Inflammatory macrophage (primary cell): ENCODE measurements at regions not wholly inside any gene's neighbourhood (a gene's known extent, or its start where the extent isn't known, plus 50 kb on each side); places are given as distances from the start of the nearest gene placed in this dataset.

Source experiments
- DNase-seq, 2 donors: peaks; one replicate each; pipeline ENCODE4 v3.0.0-alpha.2; 2020 to 2022

DNA sequence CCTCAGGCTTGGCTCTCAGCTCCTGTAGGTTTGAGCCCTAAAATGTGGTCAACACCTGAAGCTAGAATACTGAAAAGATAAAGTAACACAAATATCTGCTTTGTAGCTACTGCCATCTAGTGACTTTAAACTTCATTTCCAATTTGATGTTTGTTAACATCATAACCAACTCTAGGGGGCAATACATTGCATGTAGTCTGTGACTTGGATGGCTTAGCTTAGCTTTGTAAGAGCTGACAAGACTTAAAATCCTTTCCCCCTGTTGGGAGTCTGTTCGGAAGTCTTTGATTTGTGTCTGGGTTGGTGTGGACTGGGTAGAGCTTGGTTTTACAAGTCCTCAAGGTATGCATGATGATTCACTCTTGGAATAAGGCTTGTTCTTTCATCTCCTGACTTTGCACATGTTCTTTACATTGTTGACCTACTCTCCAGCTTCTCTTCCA is 51.7 kb downstream of the SCN11A start:
- DNase-seq: peak; percentile 43 to 64

- DNase-seq: no peak
These were observed 53.7 kb downstream of the SCN11A start for GRCh38 chr3:38998086-38998485.

DNA sequence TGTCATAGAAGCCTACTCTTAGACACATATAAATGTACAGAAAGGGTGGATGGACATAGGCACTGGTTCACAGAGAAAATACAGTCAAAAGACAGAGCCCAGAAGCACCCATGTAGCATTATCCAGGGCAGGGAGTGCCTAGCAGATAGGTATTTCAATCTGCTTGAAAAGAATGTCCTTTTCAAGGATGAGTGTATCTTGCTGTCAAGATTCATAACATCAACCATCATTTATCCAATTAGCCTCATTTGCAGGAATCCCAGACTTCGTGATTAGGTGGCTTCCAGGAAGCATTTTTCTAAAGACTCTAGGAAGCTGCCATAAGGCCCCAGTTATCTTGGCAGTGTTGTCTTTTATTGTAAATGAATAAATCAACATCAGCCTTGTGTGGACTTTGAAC is 55.6 kb downstream of the SCN11A start:
- no peak for DNase-seq

- no peak for DNase-seq
These were observed 57.5 kb downstream of the SCN11A start for GRCh38 chr3:38994251-38994650.

- no peak for DNase-seq
These were observed 59.5 kb downstream of the SCN11A start for GRCh38 chr3:38992117-38992760.

GRCh38 chr3:38990621-38991020 is 61.1 kb downstream of the SCN11A start:
- DNase-seq: no peak

DNA sequence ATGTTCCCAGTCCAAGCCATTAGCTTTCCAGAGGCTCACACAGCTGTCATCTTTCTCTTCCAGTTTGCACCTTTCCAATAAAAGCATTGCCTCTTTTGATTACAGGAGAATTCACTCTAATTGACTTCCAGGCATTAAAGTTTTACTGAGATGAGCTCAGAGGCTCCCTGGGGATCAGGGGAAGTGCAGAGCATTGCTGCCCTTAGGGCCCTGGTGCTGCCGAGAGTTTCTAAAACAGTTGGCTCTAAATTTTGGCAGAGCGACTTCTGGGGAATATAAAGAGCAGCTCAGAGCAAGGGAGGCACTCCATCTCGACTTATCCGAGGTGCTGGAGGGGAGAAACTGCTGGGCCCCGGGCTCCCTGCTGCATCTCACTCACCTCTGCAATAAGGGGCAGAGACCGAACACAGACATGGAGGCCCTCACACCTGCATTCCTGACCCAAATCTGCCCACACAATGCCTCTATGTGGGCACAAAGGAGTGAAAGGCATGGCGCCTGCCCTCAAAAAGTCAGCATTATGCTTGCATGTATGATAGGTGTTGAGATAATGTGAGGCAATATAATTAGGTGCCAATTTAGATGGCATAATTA is 61.7 kb downstream of the SCN11A start:
- no peak for DNase-seq

- no peak for DNase-seq
These were observed 62.8 kb downstream of the SCN11A start for GRCh38 chr3:38988955-38989354.

GRCh38 chr3:38987456-38987855 is 64.3 kb downstream of the SCN11A start:
- no peak for DNase-seq

DNA sequence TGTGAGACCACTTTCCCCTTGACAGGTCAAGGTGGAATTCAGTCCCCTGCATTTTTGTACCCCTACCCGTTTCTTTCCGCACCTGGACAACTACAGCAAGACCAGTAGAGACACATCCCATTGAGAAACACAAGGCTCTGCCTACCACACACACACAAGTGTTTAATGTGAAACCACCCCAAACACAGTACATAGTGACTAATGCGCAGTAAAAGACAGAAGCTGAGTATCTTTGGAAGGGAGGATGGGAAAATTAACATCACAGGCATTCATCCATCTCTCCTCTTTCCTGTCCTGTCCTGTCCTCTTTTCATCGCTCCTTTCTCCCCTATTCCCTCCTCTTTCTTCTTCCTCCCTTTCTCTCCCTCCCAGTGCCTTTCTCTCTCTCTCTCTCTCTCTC is 64.8 kb downstream of the SCN11A start:
- no peak for DNase-seq

DNA sequence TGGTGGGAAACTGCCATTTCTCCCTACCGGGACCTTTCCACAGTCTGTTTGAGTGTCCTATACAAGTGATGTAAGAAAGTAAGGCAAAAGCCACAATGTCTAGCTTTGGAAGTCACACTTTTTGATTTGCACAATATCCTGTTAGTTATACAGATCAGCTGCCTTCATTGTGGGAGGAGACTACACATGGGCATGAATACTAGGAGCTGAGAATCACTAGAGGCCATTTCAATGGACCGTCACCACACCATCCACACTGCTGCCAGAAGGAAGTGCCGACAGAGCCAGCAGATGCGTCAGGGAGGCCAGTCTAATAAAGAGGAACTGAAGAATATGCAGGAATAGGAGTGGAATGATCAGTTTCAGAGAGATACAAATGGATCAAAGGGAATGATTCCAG is 65.8 kb downstream of the SCN11A start:
- peak; percentile 91 to 93 for DNase-seq

GRCh38 chr3:38985581-38985980 is 66.2 kb downstream of the SCN11A start:
- peak in 1 of 2 donors; percentile 14 for DNase-seq

- DNase-seq: no peak
These were observed 67.0 kb downstream of the SCN11A start for GRCh38 chr3:38984731-38985130.

DNA sequence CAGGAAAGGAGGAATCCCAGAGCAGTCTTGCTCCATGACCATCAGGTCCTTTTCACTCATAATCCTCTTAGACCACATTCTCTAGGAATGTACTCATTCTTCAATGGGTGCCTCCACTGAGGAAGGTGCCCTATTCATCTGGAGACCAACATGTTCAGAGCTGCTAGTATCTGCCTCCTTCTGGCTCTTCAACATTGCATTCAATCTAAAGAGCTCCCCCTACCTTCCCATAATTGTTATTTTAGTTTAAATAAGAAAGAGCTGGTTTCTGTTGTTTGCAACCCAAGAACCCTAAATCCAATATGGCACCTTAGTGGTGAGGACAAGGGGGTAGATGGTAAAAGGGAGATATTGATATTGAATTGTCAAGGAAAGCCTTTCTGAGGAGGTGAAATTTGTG is 67.6 kb downstream of the SCN11A start:
- no peak for DNase-seq

GRCh38 chr3:38980938-38981337 is 70.8 kb downstream of the SCN11A start:
- no peak for DNase-seq

GRCh38 chr3:38978729-38979128 is 73.0 kb downstream of the SCN11A start:
- no peak for DNase-seq

DNA sequence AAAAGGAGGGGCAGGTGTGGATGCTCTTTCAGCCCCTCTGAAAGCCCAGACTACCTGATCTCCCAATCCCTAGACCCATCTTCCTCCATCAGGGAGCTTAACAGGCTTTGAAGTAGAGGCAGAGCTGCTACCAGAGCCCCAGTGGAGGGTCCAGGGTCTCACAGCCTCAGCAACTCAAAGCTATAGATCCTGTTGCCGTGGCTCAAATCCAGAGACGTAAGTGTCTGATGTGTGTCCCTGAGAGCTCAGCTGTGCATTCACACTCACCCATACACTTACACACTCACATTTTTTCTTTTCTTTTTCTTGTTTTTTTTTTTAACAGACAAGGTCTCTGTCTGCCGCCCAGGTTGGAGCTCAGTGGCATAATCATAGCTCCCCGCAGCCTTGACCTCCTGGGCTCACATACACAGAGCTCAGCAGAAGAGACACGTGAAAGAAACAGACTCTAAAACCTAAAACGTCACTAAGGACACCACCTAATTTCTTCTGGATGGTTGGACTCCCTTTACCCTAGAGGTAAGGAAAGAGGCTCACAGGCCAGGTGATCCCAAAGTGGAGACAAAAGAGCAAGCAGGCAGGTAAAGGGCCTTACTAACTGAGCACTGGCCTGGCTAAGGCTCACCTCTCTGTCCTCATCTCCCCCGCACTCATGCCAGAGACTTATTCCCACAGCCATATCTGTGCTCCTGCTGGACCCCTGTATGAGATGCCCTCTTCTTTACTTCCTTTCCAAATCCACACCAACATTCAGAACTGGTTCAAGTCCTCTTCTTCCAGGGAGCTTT is 80.7 kb downstream of the SCN11A start:
- DNase-seq: no peak

- no peak for DNase-seq
These were observed 82.2 kb downstream of the SCN11A start for GRCh38 chr3:38969317-38970235.

- DNase-seq: no peak
These were observed 82.9 kb downstream of the SCN11A start for GRCh38 chr3:38968891-38969290.

GRCh38 chr3:38968403-38968802 is 83.3 kb downstream of the SCN11A start:
- no peak for DNase-seq

- DNase-seq: no peak
These were observed 84.1 kb downstream of the SCN11A start for GRCh38 chr3:38967693-38967989.

- no peak for DNase-seq
These were observed 84.7 kb downstream of the SCN11A start for GRCh38 chr3:38966811-38967692.
